NCI-H1694 (cell line): ENCODE measurements at regions not wholly inside any gene's neighbourhood (a gene's known extent, or its start where the extent isn't known, plus 50 kb on each side); places are given as distances from the start of the nearest gene placed in this dataset.
"Not testable (repeated sequence)": the region's sequence is repeated elsewhere in the genome, so short reads cannot be mapped to it uniquely, and the experiment has no call there.

ENCODE experiments used
- DNase-seq: peaks from one replicate; lab custom pipeline; 2025; lab: John Stamatoyannopoulos, UW

DNA sequence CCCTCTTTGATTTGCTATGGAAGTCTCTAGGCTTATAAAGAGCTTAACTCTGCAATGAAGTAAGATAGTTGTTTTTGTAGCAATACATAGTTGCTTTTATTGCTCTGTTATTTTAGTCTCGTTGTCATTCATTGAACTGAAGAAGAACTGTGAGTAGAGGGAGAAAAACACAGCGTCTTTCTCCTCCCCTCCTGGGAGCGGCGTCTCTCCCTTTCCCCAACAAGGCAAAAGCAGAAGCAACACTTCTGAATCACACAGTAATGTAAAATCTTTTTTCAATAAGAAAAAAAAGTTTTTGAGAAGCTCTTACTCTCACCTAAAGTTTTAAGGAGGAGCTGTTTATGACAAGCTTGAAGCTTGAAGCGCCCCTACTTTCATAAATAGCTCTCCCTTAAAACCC is 119.3 kb upstream of the SLC7A14 start:
- DNase-seq, result no peak

GRCh38 chr3:170703121-170703588 is 117.3 kb upstream of the SLC7A14 start:
- DNase-seq, result no peak

DNA sequence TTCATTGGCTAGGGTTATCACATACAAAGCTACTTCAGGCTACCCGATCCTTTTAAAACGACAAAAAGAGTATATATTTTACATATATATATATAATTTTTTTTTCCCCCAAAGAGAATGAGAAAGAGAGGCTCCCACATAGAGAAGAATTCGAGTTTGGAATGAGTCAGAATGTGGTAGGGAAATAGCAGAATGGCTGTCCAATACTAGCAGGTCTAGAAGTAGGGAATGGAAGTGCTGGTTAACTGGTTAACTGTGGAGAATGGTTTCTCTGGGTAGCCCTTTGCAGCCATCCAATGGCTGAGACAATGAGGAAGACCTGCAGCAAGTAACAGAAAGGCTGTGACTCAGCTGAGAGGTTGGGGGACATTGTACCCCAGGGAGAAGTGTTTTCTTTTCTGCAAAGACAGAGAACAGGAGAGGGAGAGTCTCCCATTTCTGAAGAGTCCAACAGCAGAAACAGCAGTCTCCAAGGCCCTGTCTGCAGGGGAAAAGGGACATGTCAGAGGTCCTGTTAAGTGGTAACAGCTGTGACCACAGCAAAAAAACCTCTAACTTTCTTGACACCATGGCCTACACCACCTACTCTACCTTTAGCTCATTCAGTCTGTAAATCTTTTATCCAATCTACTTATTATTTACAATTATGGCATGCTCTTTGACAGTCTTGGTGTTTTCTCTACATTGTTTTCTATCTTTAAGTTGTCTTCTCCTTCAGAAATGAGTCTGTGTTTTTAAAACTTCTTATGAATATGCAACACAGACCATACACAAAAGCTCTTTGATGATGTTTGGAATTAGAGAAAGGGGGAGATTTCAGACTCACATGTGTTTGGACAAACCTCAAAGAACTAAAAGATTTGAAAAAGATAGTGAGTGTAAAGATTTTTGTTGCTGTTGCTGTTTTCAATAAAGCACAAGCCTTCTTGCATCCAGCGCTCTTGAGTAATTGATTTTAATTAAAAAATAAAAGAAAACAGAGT is 116.1 kb upstream of the SLC7A14 start:
- no peak for DNase-seq

- no peak for DNase-seq
Measured at GRCh38 chr3:170700054-170700404, 114.2 kb upstream of the SLC7A14 start.

- no peak for DNase-seq
Measured at GRCh38 chr3:170699158-170700053, 113.5 kb upstream of the SLC7A14 start.

DNA sequence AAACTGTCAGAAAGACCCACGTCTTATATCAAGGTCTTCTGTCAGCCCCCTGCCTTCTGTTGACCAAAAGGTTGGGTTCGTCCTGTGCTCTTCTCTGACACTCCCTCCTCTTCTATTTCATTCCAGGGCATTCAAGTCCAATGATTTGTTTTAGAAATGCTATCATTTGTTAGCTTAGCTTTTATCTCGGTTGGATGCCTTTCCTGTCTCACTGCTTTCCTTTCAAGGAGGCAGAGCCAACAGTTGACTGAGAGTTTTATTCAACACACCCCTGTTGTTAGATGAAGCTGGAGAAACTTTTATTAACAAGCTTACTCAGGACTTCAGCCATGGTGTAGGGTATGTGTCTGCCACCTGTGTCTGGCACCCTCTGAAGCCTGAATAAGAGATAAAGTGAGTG is 112.0 kb upstream of the SLC7A14 start:
- DNase-seq, result no peak

DNA sequence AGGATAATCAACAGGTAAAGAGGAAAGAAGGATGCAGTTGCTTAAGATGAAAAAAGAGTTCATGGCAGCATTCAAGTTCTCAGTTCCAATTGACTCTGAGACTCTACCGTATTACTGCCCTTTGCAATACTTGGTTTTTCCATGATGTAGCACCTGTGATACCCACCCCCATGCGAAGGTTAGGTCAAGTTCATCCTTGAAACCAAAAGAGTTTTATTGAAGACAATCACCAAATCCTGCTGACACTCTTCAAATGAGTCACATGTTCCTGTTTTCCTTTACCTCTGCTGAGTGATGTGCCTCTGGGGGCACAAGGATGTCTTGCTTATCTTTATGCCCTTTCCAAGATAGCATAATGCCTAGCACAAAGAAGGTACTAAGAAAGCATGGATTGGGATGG is 111.3 kb upstream of the SLC7A14 start:
- DNase-seq, result no peak

GRCh38 chr3:170695486-170696064 is 109.7 kb upstream of the SLC7A14 start:
- DNase-seq, result no peak

- DNase-seq, result no peak
Measured at GRCh38 chr3:170692720-170693119, 106.8 kb upstream of the SLC7A14 start.

DNA sequence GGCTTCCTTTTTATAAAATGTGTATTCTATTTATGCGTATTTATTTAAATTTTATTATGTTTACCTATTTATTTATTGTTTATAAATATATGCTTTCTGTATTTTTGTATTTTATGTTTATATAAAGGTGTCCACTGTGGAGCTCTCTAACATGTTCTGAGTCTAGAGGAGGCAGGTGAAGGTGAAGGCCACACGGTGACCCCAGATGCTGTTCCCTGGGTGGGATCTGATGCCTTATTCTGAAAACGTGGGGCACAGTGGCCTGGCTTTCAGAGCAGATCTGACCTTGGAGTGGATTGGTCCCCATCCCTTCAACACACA is 104.7 kb upstream of the SLC7A14 start:
- no peak for DNase-seq

DNA sequence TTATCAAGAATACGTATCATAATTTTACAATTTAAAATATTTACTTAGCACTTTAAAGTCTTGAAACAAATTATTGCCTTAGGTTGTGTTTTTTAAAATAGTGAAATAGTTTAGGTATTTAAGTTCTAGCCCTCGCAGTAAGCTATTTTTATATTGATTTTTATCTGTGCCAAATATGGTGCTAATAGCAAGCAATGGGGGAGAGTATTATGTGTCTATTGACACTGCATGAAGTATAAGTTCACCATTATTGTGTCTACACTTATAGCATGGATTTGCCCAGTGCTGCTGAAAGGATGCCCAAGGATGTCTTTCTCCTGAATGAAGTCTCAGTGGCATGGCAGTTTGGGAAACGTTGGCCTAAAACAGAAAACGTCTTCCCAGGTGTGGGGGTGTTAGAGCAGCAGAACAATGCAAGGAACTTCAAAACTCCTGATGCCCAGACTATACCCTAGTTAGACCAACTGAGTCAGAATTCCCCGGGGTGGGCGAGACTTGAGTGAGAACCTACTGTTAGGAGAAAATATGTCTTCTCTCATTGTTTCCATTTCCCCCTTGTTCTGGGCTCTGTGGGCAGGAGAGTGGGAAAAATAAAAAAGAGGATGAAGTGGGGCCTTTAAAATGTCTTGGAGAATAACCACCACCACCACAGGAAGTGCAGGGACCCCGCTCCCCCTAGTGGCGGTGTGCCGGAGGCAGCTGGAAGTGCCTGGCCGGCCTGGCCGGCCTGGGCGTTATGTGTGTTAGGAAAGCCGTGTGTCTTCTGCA is 104.2 kb upstream of the SLC7A14 start:
- DNase-seq, result peak; percentile 16

DNA sequence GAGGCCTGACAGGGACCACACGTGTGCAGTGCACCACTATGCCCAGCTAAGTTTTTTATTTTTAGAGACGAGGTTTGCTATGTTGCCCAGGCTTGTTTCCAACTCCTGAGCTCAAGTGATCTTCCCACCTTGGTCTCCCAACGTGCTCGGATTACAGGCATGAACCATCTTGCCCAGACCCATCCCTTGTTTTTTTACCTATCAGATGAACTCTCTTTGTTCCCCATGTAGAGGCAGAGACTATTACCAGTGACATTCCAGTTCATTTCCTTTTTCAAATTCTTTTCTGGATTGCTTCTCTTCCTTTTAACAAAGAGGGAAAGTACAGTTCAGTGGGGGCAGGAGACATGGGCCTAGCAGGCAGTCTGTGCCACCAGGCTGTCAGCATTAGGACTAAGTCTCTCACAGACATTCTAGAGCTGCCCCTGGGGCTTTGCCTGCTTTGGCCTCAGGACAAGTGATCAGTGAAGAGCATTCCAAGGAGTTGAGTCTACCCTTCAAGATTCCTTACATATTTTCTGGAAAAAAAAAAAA is 103.5 kb upstream of the SLC7A14 start:
- no peak for DNase-seq

DNA sequence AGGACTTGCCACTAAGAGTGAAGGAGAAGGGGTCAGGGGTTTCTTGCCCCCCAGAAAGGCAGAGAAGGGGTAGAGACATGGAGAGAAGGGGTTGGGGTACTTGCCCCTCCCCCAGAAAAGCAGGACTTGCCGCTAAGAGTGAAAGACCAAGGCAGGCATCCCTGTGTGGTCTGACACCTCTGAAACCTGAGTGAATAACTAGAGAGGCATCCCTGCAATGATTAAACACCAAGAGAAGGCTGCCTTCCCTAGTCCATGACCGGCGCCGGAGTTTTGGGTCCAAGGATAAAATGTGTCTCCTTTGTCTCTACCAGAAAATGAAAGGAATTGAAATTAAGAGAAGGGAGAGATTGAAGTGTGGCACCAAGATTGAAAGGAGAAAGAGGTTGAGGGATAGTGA is 102.3 kb upstream of the SLC7A14 start:
- not testable (repeated sequence) for DNase-seq

DNA sequence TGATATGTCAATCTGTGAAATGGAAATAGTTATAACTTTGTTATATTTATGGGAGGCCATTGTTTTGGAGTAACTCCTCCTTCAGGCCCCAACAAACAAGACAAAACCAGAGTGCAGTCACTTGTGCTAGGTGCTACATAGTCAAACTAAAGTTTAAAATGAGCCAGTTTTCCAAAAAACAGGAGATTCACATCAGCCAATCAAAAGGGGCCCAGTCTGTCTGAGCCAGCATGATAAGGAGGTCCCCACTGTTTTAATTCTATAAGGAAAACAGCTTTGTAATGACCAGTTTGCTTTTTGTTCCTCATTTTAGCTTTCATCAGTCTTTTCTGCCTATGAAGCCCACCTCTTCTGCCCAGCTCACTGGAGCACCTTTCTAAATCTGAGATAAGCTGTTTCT is 94.7 kb upstream of the SLC7A14 start:
- no peak for DNase-seq

DNA sequence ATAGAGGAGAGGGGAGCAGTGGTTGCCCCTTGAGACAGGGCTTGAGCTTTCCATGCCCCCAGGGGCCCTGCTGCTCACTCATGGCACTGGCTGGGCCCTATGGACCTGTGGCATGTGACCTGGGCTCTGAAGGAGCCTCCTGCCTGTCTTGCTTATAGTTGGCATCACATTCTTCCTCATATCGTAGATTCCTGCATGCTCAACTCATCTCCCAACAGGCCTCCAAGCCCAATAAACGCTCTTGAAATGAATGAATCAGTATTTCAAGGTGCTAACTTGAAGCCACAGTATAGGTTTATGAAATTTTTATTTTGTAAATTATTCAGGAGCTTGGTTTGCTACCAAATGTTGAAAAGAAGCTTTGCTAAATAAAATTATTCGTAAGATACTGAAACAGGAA is 93.3 kb upstream of the SLC7A14 start:
- no peak for DNase-seq

- DNase-seq, result no peak
Measured at GRCh38 chr3:170670504-170670903, 84.6 kb upstream of the SLC7A14 start.

DNA sequence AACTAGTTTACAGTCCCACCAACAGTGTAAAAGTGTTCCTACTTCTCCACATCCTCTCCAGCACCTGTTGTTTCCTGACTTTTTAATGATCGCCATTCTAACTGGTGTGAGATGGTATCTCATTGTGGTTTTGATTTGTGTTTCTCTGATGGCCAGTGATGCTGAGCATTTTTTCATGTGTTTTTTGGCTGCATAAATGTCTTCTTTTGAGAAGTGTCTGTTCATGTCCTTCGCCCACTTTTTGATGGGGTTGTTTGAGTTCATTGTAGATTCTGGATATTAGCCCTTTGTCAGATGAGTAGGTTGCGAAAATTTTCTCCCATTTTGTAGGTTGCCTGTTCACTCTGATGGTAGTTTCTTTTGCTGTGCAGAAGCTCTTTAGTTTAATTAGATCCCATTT is 77.1 kb upstream of the SLC7A14 start:
- DNase-seq, result not testable (repeated sequence)

GRCh38 chr3:170660139-170660538 is 74.3 kb upstream of the SLC7A14 start:
- DNase-seq, result no peak

- no peak for DNase-seq
Measured at GRCh38 chr3:170657312-170657711, 71.4 kb upstream of the SLC7A14 start.

- no peak for DNase-seq
Measured at GRCh38 chr3:170656284-170656683, 70.4 kb upstream of the SLC7A14 start.

DNA sequence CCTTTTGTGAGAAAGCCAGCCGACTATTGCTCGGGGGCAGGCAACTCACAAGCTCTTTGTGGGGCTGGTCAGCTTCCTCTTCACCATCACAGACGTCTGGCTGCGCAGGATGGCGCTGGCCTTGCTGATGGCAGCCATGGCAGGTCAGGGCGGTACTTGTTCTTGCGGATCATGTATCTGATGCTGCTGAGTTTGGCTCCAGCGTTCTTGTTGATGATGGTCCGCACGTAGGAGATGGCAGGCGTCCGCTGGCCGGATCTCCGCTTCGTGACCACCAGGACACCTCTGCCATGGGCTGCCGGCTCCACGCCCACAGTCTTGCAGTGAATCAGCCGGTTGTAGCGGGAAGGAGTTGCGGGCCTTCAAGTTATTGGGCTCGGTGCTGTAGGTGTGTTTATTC is 67.9 kb upstream of the SLC7A14 start:
- DNase-seq, result no peak
